RWPE1 (cell line): ENCODE measurements at regions not wholly inside any gene's neighbourhood (a gene's known extent, or its start where the extent isn't known, plus 50 kb on each side); places are given as distances from the start of the nearest gene placed in this dataset.

ENCODE experiments used
- CTCF ChIA-PET: fragments of 350-600 bp; sonication (Branson Sonifier 250); formaldehyde crosslinking; extraction: SDS; loops from one replicate; lab custom pipeline; 2021; lab: Yijun Ruan, JAX
- POLR2A ChIA-PET: fragments of 400-600 bp; formaldehyde crosslinking; extraction: SDS; loops from one replicate; lab custom pipeline; 2020; ENCODE audit warnings: antibody characterized with exemption; ENCODE audit not compliant: low non-redundant PET; lab: Yijun Ruan, JAX
- DNase-seq: peaks from one replicate; pipeline ENCODE4 v3.0.0; 2012; ENCODE audit warnings: low spot score
- H3K27ac ChIP-seq: fragments of 450-650 bp; 2 replicates; pipeline ENCODE4 v1.5.1; 2017
- CTCF ChIP-seq: fragments of 450-650 bp; conservative IDR thresholded peaks from 2 replicates; pipeline ENCODE4 v1.5.1; 2017; ENCODE audit warnings: low read depth, mild to moderate bottlenecking

GRCh38 chr6:165937564-165938358, 229.9 kb downstream of the TBXT start:
- ChIA-PET CTCF (no interaction called here), POLR2A (no interaction called here)

GRCh38 chr6:165936660-165937059, 231.0 kb downstream of the TBXT start:
- CTCF ChIA-PET, result no interaction called here
- no peak overlapping the region for H3K27ac ChIP-seq
- POLR2A ChIA-PET, result no interaction called here
- no peak for TF ChIP-seq CTCF
- no peak for DNase-seq

More at GRCh38 chr6:165937564-165938358, 229.9 kb downstream of the TBXT start:
- H3K27ac ChIP-seq, result no peak overlapping the region
- no peak for TF ChIP-seq CTCF
- DNase-seq, result no peak

GRCh38 chr6:165936096-165936495, 231.6 kb downstream of the TBXT start:
- TF ChIP-seq CTCF, result no peak
- CTCF ChIA-PET, result no interaction called here
- no peak overlapping the region for H3K27ac ChIP-seq
- POLR2A ChIA-PET, result no interaction called here
- no peak for DNase-seq

- POLR2A ChIA-PET, result no interaction called here
- CTCF ChIA-PET, result no interaction called here
- no peak for DNase-seq
- TF ChIP-seq CTCF, result no peak
- no peak overlapping the region for H3K27ac ChIP-seq
Observed at GRCh38 chr6:165931675-165932074, 236.0 kb downstream of the TBXT start.

- H3K27ac ChIP-seq, result no peak overlapping the region
- TF ChIP-seq CTCF, result no peak
- POLR2A ChIA-PET, result no interaction called here
- CTCF ChIA-PET, result no interaction called here
- DNase-seq, result no peak
Observed at GRCh38 chr6:165930668-165931214, 236.9 kb downstream of the TBXT start.

- TF ChIP-seq CTCF, result no peak
- DNase-seq, result no peak
- POLR2A ChIA-PET, result no interaction called here
- no peak overlapping the region for H3K27ac ChIP-seq
- CTCF ChIA-PET, result interaction anchor here (0.6 kb wide), 2 partner anchors 23 to 198 kb away, joined by 3 to 4 read pairs; no protein-coding TSS in a partner anchor
Observed at GRCh38 chr6:165929607-165930006, 238.0 kb downstream of the TBXT start.
